ENCODE measurements at regions not wholly inside any gene's neighbourhood (a gene's known extent, or its start where the extent isn't known, plus 50 kb on each side); places are given as distances from the start of the nearest gene placed in this dataset.

DNA sequence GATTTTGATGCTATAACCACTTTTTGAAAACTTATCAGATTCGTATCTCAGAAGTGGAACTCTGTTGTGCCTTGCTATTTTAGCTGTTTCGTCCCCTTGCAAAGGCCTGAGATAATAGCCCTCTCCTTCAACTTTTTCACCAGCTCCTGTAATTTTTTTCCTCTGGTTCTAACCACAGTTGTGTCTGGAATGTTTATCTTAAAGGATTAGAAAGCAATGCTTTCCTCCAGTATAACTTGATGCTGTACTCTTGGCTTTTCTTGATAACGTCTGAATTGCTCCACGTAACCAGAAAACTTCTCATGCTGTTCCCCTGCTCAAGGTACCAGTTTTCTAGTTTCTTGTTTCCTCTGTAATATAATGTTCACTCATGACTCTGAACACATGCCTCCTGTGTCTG is 209.4 kb downstream of the DTWD2 start:
- Histone ChIP-seq H3K9me3 (no peaks in the 10 kb centered on the region), H3K4me3 (no peak overlapping the region), H3K27me3 (no peaks in the 10 kb centered on the region), H3K36me3 (no peaks in the 10 kb centered on the region), H3K4me1 (no peaks in the 10 kb centered on the region), H3K27ac (no peak overlapping the region)
- ATAC-seq (no peak), DNase-seq (no peak)
- TF ChIP-seq CTCF (IDR thresholded peaks at IDR 0.05), result no peak
- intact Hi-C loops (cut with DNase I), result no loop called here

DNA sequence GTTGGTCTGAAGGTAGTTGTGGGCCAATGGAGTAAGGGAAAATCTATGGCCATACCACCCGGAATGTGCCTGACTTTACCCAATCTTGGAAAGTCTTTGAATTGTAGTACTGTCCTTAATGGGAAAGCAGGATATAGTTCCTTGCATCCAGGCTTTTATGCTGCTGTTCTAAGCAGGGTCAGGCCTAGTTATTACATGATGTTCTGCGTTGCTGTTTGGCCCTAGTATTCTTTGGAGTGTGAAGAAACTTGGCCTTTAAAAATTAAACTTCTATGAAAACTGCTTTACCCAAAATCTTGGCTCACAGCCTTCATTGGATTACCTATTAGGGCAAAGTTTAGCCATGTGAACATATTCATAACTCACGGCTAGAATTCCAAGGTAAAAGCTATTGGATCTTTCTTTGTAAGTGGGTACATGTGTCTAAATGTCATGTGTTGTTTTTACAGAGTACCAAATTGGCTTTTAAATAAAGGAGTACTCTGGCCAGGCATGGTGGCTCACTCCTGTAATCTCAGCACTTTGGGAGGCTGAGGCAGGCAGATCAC is 211.1 kb downstream of the DTWD2 start:
- H3K36me3 ChIP-seq, result no peaks in the 10 kb centered on the region
- no peak for DNase-seq
- no peaks in the 10 kb centered on the region for H3K9me3 ChIP-seq
- intact Hi-C loops (cut with DNase I), result no loop called here
- H3K4me1 ChIP-seq, result no peaks in the 10 kb centered on the region
- no peaks in the 10 kb centered on the region for H3K27me3 ChIP-seq
- no peak for TF ChIP-seq CTCF (IDR thresholded peaks at IDR 0.05)
- H3K4me3 ChIP-seq, result no peak overlapping the region
- ATAC-seq, result no peak
- H3K27ac ChIP-seq, result no peak overlapping the region

DNA sequence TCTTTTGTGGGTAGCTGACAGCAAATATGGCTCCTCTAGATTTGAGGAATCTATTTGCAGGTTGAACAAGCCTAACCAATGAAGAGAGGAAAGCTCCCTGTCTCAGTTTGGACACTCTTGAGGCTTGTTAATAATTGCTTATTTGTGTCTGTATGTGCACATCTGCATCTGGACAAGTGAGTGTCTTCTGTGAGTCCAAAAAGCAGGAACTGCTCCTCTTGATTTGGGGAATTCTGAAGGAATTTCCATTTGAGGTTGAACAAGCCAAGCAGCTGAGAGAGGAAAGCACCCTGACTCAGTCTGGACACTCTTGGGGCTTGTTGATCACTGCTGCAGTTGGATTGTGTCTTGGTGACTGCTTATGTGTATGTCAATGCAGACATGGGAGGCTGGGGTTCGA is 211.6 kb downstream of the DTWD2 start:
- no peak for ATAC-seq
- intact Hi-C loops (cut with DNase I), result no loop called here
- Histone ChIP-seq H3K27ac (no peak overlapping the region), H3K4me1 (no peaks in the 10 kb centered on the region), H3K36me3 (no peaks in the 10 kb centered on the region), H3K4me3 (no peak overlapping the region), H3K27me3 (no peaks in the 10 kb centered on the region), H3K9me3 (no peaks in the 10 kb centered on the region)
- no peak for TF ChIP-seq CTCF (IDR thresholded peaks at IDR 0.05)
- DNase-seq, result no peak

GRCh38 chr5:118775790-118776499 is 212.4 kb downstream of the DTWD2 start:
- H3K27ac ChIP-seq, result no peak overlapping the region
- H3K9me3 ChIP-seq, result no peaks in the 10 kb centered on the region
- no peaks in the 10 kb centered on the region for H3K27me3 ChIP-seq
- intact Hi-C loops (cut with DNase I), result no loop called here
- no peaks in the 10 kb centered on the region for H3K4me1 ChIP-seq
- H3K4me3 ChIP-seq, result no peak overlapping the region
- ATAC-seq, result no peak
- no peak for TF ChIP-seq CTCF (IDR thresholded peaks at IDR 0.05)
- no peaks in the 10 kb centered on the region for H3K36me3 ChIP-seq
- DNase-seq, result no peak

DNA sequence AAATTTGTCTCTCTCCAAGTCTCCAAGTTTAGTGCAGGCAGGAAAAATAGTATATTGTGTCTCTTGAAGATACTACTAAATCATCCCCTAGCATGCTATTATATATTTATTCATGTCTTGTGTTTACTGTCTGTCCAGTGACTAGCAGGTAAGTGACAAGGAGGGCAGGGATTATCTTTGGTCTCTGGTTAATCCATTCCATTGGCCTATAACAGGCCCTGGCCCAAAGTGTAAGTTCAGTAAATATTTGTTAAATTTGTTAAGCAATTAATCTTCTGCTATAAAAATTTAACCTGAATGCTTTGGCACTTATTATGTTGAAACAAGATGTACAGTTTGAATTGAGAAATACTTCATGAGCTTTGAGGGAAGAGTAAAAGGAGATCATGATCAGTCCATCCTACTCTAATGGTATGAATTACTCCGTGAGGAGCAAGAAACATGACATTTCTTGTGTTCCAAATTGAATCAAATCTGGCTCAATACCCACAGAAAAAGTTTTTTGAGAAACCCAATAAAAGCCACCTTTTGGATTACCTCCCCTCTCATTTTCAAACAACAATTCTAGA is 219.7 kb downstream of the DTWD2 start:
- ATAC-seq (no peak), DNase-seq (no peak)
- Histone ChIP-seq H3K4me1 (no peaks in the 10 kb centered on the region), H3K36me3 (no peaks in the 10 kb centered on the region), H3K27me3 (no peaks in the 10 kb centered on the region), H3K9me3 (no peaks in the 10 kb centered on the region), H3K27ac (no peak overlapping the region), H3K4me3 (no peak overlapping the region)
- intact Hi-C loops (cut with DNase I), result no loop called here
- TF ChIP-seq CTCF (IDR thresholded peaks at IDR 0.05), result no peak
